Neural progenitor cell (in vitro differentiated cells): ENCODE measurements at regions not wholly inside any gene's neighbourhood (a gene's known extent, or its start where the extent isn't known, plus 50 kb on each side); places are given as distances from the start of the nearest gene placed in this dataset.

Experiments used
- EZH2 ChIP-seq: fragments of 200-600 bp; sonication (generic); IDR thresholded peaks from 2 replicates; pipeline ENCODE4 v1.6.1; 2017; ENCODE audit warnings: antibody characterized with exemption, mild to moderate bottlenecking, moderate library complexity
- EZH2phosphoT487 ChIP-seq: fragments of 200-600 bp; sonication (generic); IDR thresholded peaks from 2 replicates; pipeline ENCODE4 v1.6.1; 2017; ENCODE audit warnings: antibody characterized with exemption
- TF ChIP-seq, protein P1 (sequence below): fragments of 200-600 bp; sonication (generic); IDR thresholded peaks from 2 replicates; pipeline ENCODE4 v1.5.1; 2017; ENCODE audit warnings: antibody characterized with exemption, mild to moderate bottlenecking

DNA sequence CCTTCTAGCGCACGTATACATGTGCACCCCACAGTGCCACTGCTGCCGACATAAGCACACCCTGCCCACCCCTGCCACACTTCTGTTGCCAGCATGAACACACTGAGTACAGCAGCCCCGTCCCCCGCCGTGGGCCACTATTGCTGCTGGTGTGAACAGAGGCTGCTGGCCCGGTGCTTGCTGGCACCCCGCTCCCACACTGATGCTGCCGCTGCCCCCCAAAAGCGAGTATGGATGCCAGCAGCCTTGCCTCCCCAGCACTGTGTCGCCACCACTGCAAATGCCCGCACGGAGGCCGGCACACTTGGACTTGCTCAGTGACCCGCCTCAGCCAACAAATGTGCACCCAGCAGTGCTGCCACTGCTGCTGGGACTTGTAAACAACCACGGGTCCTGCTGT lies 872.4 kb upstream of the ATXN7L3B start:
- TF ChIP-seq, protein P1, sequence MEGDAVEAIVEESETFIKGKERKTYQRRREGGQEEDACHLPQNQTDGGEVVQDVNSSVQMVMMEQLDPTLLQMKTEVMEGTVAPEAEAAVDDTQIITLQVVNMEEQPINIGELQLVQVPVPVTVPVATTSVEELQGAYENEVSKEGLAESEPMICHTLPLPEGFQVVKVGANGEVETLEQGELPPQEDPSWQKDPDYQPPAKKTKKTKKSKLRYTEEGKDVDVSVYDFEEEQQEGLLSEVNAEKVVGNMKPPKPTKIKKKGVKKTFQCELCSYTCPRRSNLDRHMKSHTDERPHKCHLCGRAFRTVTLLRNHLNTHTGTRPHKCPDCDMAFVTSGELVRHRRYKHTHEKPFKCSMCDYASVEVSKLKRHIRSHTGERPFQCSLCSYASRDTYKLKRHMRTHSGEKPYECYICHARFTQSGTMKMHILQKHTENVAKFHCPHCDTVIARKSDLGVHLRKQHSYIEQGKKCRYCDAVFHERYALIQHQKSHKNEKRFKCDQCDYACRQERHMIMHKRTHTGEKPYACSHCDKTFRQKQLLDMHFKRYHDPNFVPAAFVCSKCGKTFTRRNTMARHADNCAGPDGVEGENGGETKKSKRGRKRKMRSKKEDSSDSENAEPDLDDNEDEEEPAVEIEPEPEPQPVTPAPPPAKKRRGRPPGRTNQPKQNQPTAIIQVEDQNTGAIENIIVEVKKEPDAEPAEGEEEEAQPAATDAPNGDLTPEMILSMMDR, result no peak
- TF ChIP-seq EZH2phosphoT487, result no peak
- no peak for TF ChIP-seq EZH2
